ENCODE measurements at regions not wholly inside any gene's neighbourhood (a gene's known extent, or its start where the extent isn't known, plus 50 kb on each side); places are given as distances from the start of the nearest gene placed in this dataset.

- Histone ChIP-seq H3K4me1 (no peaks in the 10 kb centered on the region), H3K4me3 (no peak overlapping the region), H3K27me3 (no peaks in the 10 kb centered on the region), H3K27ac (no peak overlapping the region), H3K9me3 (no peaks in the 10 kb centered on the region), H3K36me3 (no peaks in the 10 kb centered on the region)
- TF ChIP-seq POLR2AphosphoS5 (IDR thresholded peaks at IDR 0.05) (no peak), POLR2A (IDR thresholded peaks at IDR 0.05) (no peak)
- TF ChIP-seq, protein P1, sequence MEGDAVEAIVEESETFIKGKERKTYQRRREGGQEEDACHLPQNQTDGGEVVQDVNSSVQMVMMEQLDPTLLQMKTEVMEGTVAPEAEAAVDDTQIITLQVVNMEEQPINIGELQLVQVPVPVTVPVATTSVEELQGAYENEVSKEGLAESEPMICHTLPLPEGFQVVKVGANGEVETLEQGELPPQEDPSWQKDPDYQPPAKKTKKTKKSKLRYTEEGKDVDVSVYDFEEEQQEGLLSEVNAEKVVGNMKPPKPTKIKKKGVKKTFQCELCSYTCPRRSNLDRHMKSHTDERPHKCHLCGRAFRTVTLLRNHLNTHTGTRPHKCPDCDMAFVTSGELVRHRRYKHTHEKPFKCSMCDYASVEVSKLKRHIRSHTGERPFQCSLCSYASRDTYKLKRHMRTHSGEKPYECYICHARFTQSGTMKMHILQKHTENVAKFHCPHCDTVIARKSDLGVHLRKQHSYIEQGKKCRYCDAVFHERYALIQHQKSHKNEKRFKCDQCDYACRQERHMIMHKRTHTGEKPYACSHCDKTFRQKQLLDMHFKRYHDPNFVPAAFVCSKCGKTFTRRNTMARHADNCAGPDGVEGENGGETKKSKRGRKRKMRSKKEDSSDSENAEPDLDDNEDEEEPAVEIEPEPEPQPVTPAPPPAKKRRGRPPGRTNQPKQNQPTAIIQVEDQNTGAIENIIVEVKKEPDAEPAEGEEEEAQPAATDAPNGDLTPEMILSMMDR (IDR thresholded peaks at IDR 0.05): no peak
- intact Hi-C loops (cut with DNase I; ENCODE audit: low total_unique reads): no loop called here
- DNase-seq (ENCODE audit: low spot score in 2 of 2): no peak
These were observed 525.6 kb downstream of the CETN3 start for GRCh38 chr5:89883967-89884366.

GRCh38 chr5:89878140-89879132, 531.1 kb downstream of the CETN3 start:
- Histone ChIP-seq H3K9me3 (no peaks in the 10 kb centered on the region), H3K4me3 (no peak overlapping the region), H3K27me3 (no peaks in the 10 kb centered on the region), H3K27ac (peak overlapping the region; percentile 18 to 36), H3K4me1 (no peaks in the 10 kb centered on the region), H3K36me3 (no peaks in the 10 kb centered on the region)
- TF ChIP-seq POLR2AphosphoS5 (IDR thresholded peaks at IDR 0.05): no peak
- TF ChIP-seq, protein P1 (IDR thresholded peaks at IDR 0.05): no peak
- no peak for TF ChIP-seq POLR2A (IDR thresholded peaks at IDR 0.05)
- intact Hi-C loops (cut with DNase I; ENCODE audit: low total_unique reads): no loop called here
- DNase-seq (ENCODE audit: low spot score in 2 of 2): peak in 1 of 2 donors; percentile 30

DNA sequence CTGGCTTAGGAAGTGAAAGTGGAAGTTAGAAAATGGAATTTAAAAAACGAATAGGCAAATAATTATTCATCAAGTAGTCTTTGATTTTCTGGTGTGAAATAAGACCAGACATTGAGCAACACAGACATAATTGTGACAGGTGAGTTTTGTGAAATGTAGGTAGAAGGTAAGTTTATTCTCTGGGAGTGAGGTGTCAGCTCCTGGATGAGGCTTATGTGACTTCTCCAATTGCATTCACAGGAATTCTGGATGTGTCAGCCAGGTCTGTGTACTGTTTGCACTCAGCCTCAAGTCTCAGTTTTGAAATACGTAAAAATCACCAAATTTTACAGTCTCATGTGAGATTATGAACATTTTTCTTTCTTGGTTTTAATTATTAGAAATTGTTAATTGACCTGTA, 537.6 kb downstream of the CETN3 start:
- no peak for DNase-seq (ENCODE audit: low spot score in 2 of 2)
- no peaks in the 10 kb centered on the region for H3K27me3 ChIP-seq

DNA sequence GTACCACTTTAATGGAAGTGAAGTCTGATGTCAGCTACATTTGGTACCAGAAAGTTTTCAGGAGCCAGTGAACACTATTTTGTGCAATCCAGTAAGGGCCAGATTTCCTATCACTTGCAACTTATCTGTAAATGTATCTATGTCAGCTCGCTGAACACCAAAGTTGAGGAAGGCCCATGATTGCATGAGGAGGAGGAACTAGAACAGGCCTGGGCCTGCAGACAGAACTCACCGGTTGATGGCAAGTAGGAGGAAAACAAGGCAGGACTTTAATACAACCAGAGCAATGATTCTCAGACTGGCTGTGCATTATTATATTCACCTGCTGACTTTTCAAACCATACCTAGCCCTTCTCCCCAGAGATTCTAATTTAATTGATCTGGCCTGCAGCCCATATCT, 540.2 kb downstream of the CETN3 start:
- H3K36me3 ChIP-seq: no peaks in the 10 kb centered on the region
- no peaks in the 10 kb centered on the region for H3K4me1 ChIP-seq
- intact Hi-C loops (cut with DNase I; ENCODE audit: low total_unique reads): no loop called here
- H3K27me3 ChIP-seq: no peaks in the 10 kb centered on the region
- TF ChIP-seq, protein P1 (IDR thresholded peaks at IDR 0.05): no peak
- no peak for TF ChIP-seq POLR2AphosphoS5 (IDR thresholded peaks at IDR 0.05)
- TF ChIP-seq POLR2A (IDR thresholded peaks at IDR 0.05): no peak
- H3K9me3 ChIP-seq: no peaks in the 10 kb centered on the region
- H3K27ac ChIP-seq: no peak overlapping the region
- no peak overlapping the region for H3K4me3 ChIP-seq
- no peak for DNase-seq (ENCODE audit: low spot score in 2 of 2)

More for the DNA sequence above, 537.6 kb downstream of the CETN3 start:
- TF ChIP-seq POLR2A (IDR thresholded peaks at IDR 0.05): no peak
- TF ChIP-seq, protein P1 (IDR thresholded peaks at IDR 0.05): no peak
- no peak for TF ChIP-seq POLR2AphosphoS5 (IDR thresholded peaks at IDR 0.05)
- Histone ChIP-seq H3K4me1 (no peaks in the 10 kb centered on the region), H3K36me3 (no peaks in the 10 kb centered on the region), H3K9me3 (no peaks in the 10 kb centered on the region), H3K27ac (no peak overlapping the region), H3K4me3 (no peak overlapping the region)
- intact Hi-C loops (cut with DNase I; ENCODE audit: low total_unique reads): no loop called here

- H3K4me3 ChIP-seq: no peak overlapping the region
- no peaks in the 10 kb centered on the region for H3K4me1 ChIP-seq
- no peaks in the 10 kb centered on the region for H3K36me3 ChIP-seq
- intact Hi-C loops (cut with DNase I; ENCODE audit: low total_unique reads): no loop called here
- no peaks in the 10 kb centered on the region for H3K9me3 ChIP-seq
- DNase-seq (ENCODE audit: low spot score in 2 of 2): no peak
- no peak overlapping the region for H3K27ac ChIP-seq
- TF ChIP-seq, protein P1 (IDR thresholded peaks at IDR 0.05): no peak
- no peak for TF ChIP-seq POLR2AphosphoS5 (IDR thresholded peaks at IDR 0.05)
- TF ChIP-seq POLR2A (IDR thresholded peaks at IDR 0.05): no peak
- H3K27me3 ChIP-seq: no peaks in the 10 kb centered on the region
These were observed 543.1 kb downstream of the CETN3 start for GRCh38 chr5:89866410-89866809.
